PC-9 (cell line): ENCODE measurements at regions not wholly inside any gene's neighbourhood (a gene's known extent, or its start where the extent isn't known, plus 50 kb on each side); places are given as distances from the start of the nearest gene placed in this dataset.

Experiments
- EZH2 ChIP-seq: fragments of 200-600 bp; sonication (generic); IDR thresholded peaks from 2 replicates; pipeline ENCODE4 v1.8.0; 2017; ENCODE audit warnings: antibody characterized with exemption, low read depth
- TF ChIP-seq, protein P1 (sequence below): fragments of 200-600 bp; sonication (generic); conservative IDR thresholded peaks from 2 replicates; pipeline ENCODE4 v1.6.1; 2017; ENCODE audit warnings: mixed run types, antibody characterized with exemption, mild to moderate bottlenecking, moderate library complexity

DNA sequence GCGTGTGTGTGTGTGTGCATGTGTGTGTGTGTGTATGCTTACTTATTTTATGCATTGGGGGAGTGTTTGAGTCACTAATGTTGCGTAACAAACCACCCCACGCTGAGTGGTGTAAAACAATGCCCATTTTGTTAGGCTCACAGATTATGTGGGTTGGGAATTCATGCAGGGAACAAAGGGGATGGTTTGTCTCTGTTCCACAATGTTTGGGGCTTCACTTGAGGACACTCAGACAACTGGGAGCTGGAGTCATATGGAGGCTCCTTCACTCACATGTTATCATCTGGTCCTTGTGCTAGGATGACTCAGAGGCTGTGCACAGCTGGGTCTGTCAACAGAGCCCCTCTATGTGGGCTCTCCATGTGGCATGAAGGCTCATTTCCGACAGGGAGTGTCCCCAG, 51.3 kb upstream of the LARGE1 start:
- TF ChIP-seq, protein P1, sequence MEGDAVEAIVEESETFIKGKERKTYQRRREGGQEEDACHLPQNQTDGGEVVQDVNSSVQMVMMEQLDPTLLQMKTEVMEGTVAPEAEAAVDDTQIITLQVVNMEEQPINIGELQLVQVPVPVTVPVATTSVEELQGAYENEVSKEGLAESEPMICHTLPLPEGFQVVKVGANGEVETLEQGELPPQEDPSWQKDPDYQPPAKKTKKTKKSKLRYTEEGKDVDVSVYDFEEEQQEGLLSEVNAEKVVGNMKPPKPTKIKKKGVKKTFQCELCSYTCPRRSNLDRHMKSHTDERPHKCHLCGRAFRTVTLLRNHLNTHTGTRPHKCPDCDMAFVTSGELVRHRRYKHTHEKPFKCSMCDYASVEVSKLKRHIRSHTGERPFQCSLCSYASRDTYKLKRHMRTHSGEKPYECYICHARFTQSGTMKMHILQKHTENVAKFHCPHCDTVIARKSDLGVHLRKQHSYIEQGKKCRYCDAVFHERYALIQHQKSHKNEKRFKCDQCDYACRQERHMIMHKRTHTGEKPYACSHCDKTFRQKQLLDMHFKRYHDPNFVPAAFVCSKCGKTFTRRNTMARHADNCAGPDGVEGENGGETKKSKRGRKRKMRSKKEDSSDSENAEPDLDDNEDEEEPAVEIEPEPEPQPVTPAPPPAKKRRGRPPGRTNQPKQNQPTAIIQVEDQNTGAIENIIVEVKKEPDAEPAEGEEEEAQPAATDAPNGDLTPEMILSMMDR, result no peak
- TF ChIP-seq EZH2, result no peak
